HG02763 (cell line): ENCODE measurements at regions not wholly inside any gene's neighbourhood (a gene's known extent, or its start where the extent isn't known, plus 50 kb on each side); places are given as distances from the start of the nearest gene placed in this dataset.
"Not testable (repeated sequence)": the region's sequence is repeated elsewhere in the genome, so short reads cannot be mapped to it uniquely, and the experiment has no call there.

Experiments used
- ATAC-seq: cut with Tn5 transposase; IDR thresholded peaks from one replicate; pipeline ENCODE4 v1.9.1; 2021; ENCODE audit warnings: mild to moderate bottlenecking, moderate library complexity; ENCODE audit not compliant: unreplicated experiment

- ATAC-seq = no peak
Measured at GRCh38 chr2:16102976-16103380, 162.6 kb downstream of the MYCN start.

- ATAC-seq = no peak
Measured at GRCh38 chr2:16102358-16102975, 162.1 kb downstream of the MYCN start.

GRCh38 chr2:16101196-16101595, 160.8 kb downstream of the MYCN start:
- ATAC-seq = no peak

- no peak for ATAC-seq
Measured at GRCh38 chr2:16100006-16100405, 159.7 kb downstream of the MYCN start.

GRCh38 chr2:16099326-16099725, 159.0 kb downstream of the MYCN start:
- ATAC-seq = no peak

GRCh38 chr2:16096962-16097361, 156.6 kb downstream of the MYCN start:
- no peak for ATAC-seq

- ATAC-seq = not testable (repeated sequence)
Measured at GRCh38 chr2:16095483-16095882, 155.1 kb downstream of the MYCN start.

GRCh38 chr2:16094811-16095210, 154.5 kb downstream of the MYCN start:
- no peak for ATAC-seq

- no peak for ATAC-seq
Measured at GRCh38 chr2:16093639-16094529, 153.5 kb downstream of the MYCN start.

- ATAC-seq = no peak
Measured at GRCh38 chr2:16092861-16093638, 152.7 kb downstream of the MYCN start.

GRCh38 chr2:16091576-16092282, 151.4 kb downstream of the MYCN start:
- ATAC-seq = no peak

GRCh38 chr2:16090650-16091575, 150.6 kb downstream of the MYCN start:
- no peak for ATAC-seq

GRCh38 chr2:16089491-16089890, 149.1 kb downstream of the MYCN start:
- not testable (repeated sequence) for ATAC-seq

GRCh38 chr2:16088802-16089112, 148.4 kb downstream of the MYCN start:
- no peak for ATAC-seq

GRCh38 chr2:16088035-16088801, 147.9 kb downstream of the MYCN start:
- ATAC-seq = no peak

GRCh38 chr2:16086136-16086535, 145.8 kb downstream of the MYCN start:
- not testable (repeated sequence) for ATAC-seq

GRCh38 chr2:16085073-16085472, 144.7 kb downstream of the MYCN start:
- ATAC-seq = no peak

GRCh38 chr2:16084274-16084673, 143.9 kb downstream of the MYCN start:
- no peak for ATAC-seq

- no peak for ATAC-seq
Measured at GRCh38 chr2:16082276-16082675, 141.9 kb downstream of the MYCN start.
